C4-2B (cell line): ENCODE measurements at regions not wholly inside any gene's neighbourhood (a gene's known extent, or its start where the extent isn't known, plus 50 kb on each side); places are given as distances from the start of the nearest gene placed in this dataset.
A peak's percentile ranks its signal among the peaks of the same experiment; 100 is the strongest.

Experiments
- H3K27ac ChIP-seq: fragments of 450-650 bp; 2 replicates; pipeline ENCODE4 v1.5.1; 2017
- ZFX ChIP-seq: fragments of 450-650 bp; IDR thresholded peaks from 2 replicates; pipeline ENCODE4 v1.6.1; 2017
- TF ChIP-seq, protein P1 (sequence below): fragments of 450-650 bp; conservative IDR thresholded peaks from 2 replicates; pipeline ENCODE4 v1.5.1; 2017; ENCODE audit warnings: mild to moderate bottlenecking

GRCh38 chr21:41659791-41660560 is 106.9 kb downstream of the RIPK4 start:
- no peak overlapping the region for H3K27ac ChIP-seq
- TF ChIP-seq, protein P1, sequence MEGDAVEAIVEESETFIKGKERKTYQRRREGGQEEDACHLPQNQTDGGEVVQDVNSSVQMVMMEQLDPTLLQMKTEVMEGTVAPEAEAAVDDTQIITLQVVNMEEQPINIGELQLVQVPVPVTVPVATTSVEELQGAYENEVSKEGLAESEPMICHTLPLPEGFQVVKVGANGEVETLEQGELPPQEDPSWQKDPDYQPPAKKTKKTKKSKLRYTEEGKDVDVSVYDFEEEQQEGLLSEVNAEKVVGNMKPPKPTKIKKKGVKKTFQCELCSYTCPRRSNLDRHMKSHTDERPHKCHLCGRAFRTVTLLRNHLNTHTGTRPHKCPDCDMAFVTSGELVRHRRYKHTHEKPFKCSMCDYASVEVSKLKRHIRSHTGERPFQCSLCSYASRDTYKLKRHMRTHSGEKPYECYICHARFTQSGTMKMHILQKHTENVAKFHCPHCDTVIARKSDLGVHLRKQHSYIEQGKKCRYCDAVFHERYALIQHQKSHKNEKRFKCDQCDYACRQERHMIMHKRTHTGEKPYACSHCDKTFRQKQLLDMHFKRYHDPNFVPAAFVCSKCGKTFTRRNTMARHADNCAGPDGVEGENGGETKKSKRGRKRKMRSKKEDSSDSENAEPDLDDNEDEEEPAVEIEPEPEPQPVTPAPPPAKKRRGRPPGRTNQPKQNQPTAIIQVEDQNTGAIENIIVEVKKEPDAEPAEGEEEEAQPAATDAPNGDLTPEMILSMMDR: no peak
- no peak for TF ChIP-seq ZFX

DNA sequence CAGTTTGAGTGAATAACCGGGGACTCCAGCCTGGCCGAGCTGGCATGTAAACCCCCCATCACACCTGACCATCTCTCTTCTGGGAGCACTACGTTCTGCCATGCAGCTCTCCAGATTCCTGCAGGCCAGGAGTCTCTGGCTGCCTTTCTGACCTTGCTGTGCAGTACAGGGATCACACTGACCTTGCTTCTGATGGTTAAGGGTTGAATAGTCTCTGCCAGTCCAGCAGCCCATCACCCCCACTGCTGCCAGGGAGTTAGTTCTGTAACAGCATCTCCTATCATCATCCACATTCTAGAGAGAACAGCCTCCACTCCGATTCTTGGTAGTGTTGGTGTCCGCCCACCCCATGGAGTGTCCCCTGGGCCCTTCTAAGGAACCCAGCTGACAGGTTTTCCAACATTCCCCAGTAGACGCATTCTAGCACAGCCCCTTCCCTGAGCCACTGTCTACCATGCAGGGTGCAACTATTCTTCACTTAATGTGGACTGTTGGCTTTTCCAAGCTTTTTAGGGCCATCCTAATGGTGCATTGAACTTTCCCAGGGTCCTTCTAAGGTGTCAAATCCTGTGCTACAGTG is 109.8 kb downstream of the RIPK4 start:
- no peak overlapping the region for H3K27ac ChIP-seq
- no peak for TF ChIP-seq ZFX
- TF ChIP-seq, protein P1: no peak

GRCh38 chr21:41655259-41655658 is 111.6 kb downstream of the RIPK4 start:
- TF ChIP-seq ZFX: no peak
- TF ChIP-seq, protein P1: no peak
- H3K27ac ChIP-seq: no peak overlapping the region

DNA sequence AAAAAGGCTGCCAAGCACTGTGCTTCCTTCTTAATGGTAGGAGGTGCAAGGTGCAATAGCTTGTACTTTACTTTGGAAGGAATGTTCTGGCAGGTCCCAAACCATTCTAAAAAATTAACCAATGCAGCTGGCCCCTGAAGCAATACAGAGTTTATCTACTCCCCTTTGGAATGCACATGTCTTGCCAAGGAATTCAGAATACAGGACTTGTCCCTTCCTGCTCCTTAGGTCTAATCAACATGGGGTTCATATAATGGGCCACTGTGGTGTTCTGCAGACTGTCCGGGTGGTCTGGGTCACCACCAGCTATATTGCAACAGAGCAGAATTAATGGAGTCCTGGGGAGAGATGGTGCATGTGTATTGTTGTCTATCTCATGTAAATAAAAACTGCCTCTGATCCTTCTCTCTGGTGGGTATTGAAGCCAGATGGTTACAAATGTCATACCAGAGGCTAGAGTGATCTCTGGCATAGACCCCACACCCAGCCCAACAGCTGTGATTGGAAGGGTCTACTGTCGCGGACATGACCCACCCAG is 112.8 kb downstream of the RIPK4 start:
- no peak for TF ChIP-seq ZFX
- TF ChIP-seq, protein P1: no peak
- no peak overlapping the region for H3K27ac ChIP-seq

DNA sequence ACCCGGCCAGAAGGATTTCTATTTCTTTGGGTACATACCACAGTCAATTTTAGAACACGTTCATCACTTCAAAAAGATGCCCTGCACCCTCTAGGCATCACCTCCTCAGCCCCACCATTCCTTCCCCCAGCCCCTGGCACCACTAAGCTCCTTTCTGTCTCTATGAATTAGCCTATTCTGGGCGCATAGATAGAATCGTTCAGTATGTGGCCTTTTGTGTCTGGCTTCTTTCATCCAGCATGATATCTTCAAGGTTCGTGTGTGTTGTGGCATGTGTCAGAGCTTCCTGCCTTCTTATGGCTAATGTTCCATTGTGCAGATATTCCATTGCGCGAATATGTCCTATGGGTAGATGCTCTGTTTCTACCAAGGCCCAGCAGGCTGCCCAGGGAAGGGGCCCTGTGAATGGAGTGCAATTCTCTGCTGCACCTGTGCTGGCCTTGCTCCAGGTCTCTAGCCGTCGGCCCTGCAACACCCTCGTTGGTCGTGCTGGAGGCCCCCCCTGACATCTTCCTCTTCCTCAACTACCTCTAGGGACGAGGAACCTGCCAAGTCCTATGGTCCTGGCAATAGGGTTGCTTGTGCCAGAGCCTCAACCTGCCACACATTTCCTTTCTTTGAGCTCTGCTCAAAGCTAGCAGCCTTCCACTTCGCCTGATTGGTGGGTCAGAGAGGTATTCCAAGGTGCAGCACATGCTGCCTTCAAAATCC is 113.5 kb downstream of the RIPK4 start:
- H3K27ac ChIP-seq: no peak overlapping the region
- no peak for TF ChIP-seq ZFX

- peak overlapping the region; percentile 59 for H3K27ac ChIP-seq
- TF ChIP-seq, protein P1: no peak
- no peak for TF ChIP-seq ZFX
Observed at GRCh38 chr21:41651830-41652229, 115.0 kb downstream of the RIPK4 start.

DNA sequence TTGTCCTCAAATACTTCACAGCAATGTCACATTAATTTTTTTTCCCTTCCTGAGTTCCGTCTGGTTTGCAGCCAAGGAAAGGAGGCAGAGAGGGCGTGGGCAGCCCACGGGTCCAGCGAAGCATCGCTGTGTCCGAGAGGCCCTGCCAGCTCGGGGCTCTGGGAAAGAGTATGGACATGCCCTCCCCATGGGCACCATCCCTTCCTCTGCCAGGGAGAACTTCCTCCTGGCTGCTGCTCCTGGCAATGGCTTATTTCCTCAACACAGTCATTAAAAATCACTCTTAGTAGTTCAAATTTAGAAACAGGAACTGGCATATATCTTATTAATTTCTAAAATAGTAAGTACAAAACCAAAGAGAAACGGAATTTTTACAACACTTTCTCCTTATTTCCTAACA is 115.4 kb downstream of the RIPK4 start:
- peak overlapping the region; percentile 59 for H3K27ac ChIP-seq
- TF ChIP-seq, protein P1: no peak
- TF ChIP-seq ZFX: no peak
